HG02588 (cell line): ENCODE measurements at regions not wholly inside any gene's neighbourhood (a gene's known extent, or its start where the extent isn't known, plus 50 kb on each side); places are given as distances from the start of the nearest gene placed in this dataset.

Experiments used
- ATAC-seq: cut with Tn5 transposase; IDR thresholded peaks from one replicate; pipeline ENCODE4 v1.9.1; 2021; ENCODE audit warnings: mild to moderate bottlenecking, moderate library complexity; ENCODE audit not compliant: unreplicated experiment

DNA sequence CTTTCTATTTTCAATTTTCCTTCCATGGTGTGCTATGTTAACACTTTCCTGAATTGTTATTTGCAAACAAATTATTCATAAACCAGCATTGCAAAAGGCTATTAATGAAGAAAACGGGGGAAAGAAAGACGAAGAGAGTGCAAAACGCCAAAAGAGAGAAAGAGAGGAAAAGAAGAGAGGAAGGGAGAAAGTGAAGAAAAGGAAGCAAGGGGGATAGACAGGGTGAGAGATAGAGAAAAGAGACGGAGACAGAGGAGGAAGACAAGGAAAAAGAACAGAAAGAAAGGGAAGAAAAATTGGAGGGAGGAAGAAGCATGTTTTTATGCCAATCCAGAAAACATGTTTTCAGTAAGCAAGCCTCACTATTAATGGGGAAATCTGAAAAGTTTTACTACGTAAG lies 310.6 kb downstream of the TFEC start:
- no peak for ATAC-seq

DNA sequence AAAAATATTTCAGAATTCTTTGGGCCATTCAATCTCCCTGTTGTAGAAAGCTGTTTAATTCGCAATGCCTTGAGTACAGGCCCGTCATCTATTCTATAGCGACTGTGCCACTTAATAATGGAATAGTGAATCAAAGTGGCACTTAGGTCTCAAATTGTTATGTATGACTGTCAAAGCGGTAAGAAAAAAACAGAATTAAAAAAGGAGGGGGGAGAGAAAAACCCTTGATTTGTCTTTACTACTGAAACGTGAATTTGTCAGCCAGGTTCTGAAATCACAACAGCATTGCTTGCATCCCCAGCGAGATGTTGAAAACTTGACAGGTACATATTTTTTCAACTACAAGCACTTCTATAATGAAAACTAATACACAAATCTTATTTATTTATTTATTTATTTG lies 320.9 kb downstream of the TFEC start:
- ATAC-seq, result no peak

- ATAC-seq, result no peak
Observed at GRCh38 chr7:115708013-115708341, 322.6 kb downstream of the TFEC start.

- ATAC-seq, result no peak
Observed at GRCh38 chr7:115707258-115708012, 323.1 kb downstream of the TFEC start.

- no peak for ATAC-seq
Observed at GRCh38 chr7:115704884-115705283, 325.7 kb downstream of the TFEC start.

GRCh38 chr7:115701141-115701540 lies 329.4 kb downstream of the TFEC start:
- ATAC-seq, result no peak

DNA sequence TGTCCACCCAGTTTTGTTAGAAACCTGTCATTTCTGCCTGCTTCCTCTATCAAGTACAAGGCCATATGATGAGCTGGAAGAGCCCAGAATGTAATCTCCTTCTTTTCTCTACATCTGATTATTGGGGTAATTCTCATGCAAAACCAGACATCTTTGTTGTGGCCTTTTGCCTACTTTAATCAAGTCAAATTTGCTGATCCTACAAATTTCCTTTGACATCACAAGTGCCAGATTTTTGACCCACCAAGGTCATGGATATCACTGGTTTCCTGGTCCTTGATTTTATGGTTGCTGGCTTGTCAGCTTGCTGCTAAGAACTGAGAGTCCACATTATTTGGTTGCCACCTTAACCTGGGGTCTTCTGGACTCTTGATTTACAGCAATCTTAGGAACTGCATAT lies 336.1 kb downstream of the TFEC start:
- ATAC-seq, result no peak

GRCh38 chr7:115693779-115694178 lies 336.8 kb downstream of the TFEC start:
- ATAC-seq, result no peak

DNA sequence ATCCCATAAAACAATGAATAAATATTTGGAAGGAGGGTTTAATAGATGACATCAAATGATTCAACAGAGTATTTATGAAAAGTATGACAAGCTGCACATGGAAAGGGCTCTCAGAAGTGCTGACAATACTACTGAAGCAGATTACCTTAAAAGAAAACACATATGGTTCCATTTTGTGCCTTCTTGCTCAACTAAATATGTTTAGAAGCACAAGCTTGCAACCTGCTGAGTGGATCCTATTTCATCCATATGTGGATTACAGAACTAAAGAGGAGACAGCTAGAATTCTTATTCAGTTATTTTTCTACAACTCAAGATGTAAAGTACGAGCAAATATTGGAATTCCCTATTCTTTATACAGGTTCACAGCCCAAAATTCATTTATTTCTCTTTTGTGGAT lies 340.6 kb downstream of the TFEC start:
- no peak for ATAC-seq

- no peak for ATAC-seq
Observed at GRCh38 chr7:115683093-115683492, 347.5 kb downstream of the TFEC start.

DNA sequence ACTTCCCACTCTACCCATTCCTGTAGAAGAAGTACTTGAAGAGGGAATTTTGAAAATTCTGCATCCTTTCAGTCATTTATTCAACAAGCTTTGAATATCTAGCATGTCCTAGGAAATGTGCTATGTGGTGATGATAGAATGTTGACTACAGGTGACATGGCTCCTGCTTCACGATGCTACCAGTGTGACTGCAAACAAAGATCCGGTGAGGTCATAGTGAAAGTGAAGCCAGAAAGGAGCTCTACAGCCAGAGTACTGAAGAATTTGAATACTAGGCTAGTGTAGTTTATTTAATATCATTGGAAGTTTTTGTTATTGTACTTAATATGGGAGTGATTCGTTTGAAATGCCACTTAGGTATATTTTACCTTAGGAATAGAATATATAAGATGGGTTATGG lies 348.1 kb downstream of the TFEC start:
- ATAC-seq, result no peak

DNA sequence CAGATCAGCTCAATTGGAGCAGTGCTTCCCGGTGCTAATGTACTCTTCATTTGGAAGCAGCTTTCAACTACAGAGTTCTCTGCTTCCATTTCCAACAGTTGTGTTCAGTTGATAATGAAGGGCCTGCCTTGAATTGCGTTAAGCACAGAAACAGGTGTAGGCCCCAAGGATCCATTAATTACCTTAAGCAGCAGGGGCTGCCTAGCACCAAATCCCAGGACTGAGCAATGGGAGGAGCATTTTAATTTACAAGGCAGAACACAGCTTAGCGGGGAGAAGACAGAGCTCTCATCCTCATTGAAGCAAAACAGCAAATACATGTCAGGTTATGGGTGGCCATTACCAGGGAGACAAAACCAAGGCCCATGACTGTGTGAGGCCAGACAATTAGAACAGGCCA lies 349.6 kb downstream of the TFEC start:
- no peak for ATAC-seq

- no peak for ATAC-seq
Observed at GRCh38 chr7:115679976-115680375, 350.6 kb downstream of the TFEC start.

DNA sequence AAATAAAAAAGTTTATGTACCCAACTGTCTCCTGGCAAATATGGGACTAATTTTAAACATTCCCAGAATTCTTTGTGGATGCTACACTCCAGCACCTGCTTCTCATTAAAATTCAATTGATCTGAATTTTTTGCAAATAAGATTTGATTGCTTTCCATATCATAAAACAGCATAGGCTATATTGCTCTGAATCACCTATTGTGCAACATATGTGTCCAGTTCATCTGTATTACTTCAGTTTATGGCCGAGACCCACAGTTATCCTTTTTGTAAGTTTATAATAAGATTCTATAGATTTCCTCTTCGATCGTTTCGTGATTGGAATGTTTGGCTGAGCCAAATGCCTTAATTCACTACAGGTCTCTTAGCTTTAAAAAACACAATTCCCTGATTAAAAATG lies 351.1 kb downstream of the TFEC start:
- no peak for ATAC-seq

DNA sequence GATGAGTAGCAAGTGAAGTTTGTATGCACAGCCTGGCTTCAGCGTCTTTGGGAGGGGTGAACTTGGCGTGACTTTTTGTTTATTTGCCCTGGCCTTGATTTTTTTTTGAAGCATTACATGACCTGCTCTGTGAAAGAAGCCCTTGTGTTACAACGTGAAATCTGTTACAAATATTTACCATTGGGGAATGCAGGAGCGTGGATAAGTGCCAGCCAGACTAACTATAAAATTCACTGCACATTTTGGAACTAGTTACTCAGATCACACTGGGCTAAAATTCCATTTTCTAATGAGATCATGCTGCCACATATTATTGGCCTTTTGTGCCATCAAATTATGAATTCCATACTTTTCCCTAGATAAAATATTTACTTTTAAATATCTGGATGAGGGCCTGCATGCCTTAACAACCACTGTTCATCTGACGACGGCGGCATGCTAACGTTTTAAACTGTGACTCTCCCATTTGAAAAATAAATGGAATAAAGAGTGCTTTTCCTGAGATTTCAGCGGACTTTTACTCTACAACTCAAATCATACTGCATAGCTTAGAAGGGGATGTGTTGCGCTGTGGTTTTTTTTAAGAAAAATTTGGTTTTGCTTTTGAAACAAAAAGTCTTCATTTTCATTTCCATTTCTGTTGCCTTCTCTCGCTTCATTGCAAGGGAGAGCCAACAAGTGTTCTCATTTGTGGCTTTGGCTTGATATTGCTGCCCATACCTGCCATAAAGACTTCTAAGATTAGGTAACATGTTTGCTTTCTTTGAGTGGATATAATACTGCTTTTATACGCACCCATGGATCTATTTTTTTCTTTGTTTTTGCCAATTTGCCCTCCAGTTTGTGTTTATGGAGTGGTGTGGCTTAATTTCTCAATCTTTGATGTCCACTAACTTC lies 352.2 kb downstream of the TFEC start:
- ATAC-seq, result no peak

DNA sequence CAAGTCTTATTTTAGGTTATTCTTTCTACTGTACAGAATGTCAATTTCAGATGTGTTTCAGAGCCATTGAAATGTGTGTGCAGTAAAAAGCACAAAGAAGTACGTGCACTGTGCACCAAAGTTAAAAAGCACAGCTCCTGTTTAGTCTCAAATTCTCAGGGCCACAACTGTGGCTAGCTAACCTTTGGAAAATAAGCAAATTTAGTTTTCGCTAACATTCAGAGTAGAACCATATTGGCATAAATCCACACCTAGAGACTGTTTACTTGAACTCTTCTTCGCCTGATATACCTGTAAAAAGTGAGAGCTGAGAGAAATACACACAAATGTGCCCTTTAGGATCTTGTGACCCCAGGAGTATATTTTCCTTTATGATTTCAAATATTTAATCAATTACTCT lies 353.9 kb downstream of the TFEC start:
- no peak for ATAC-seq

DNA sequence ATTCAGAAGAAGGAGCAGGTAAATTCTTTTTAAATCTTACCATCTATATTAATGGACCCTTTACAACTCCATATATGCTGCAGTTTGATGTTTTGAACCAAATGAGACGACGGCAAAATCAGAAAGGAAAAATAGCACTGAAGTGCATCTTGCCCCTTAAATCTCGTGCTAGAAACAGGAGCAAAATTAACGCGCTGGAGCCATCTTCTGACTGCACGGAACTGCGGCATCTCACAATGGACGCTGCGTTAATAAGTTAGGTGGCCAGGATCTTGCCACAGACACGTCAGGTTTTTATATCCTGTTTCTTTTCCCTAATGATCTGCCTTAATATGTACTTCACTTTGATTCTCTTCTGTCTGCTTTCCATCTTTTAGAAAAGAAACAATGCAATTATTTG lies 354.5 kb downstream of the TFEC start:
- ATAC-seq, result no peak

DNA sequence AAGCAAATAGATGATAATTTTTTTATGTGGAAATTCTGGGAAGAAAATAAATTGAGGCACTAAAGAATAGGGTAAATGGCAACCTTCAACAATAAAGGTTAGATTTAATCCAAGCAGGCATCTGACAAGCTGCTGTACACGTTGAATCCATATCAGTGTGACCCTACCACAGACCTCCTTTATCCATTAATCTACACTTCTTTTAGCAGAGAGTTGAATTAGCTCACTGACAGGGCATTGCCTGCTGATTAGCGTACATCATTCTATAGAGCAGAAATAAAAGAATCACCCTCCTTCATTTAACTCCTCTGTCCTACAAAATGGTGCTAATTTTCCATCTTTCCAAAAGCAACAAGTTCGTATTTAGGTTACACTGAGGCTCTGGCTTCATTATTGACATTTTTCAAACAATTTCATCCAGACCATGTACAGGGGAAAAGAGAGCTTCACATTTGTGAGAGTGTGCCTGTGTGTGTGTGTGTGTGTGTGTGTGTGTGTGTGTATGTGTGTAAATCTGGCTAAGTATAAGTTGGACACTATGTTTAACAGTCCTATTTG lies 356.0 kb downstream of the TFEC start:
- no peak for ATAC-seq

- no peak for ATAC-seq
Observed at GRCh38 chr7:115672024-115672423, 358.5 kb downstream of the TFEC start.

DNA sequence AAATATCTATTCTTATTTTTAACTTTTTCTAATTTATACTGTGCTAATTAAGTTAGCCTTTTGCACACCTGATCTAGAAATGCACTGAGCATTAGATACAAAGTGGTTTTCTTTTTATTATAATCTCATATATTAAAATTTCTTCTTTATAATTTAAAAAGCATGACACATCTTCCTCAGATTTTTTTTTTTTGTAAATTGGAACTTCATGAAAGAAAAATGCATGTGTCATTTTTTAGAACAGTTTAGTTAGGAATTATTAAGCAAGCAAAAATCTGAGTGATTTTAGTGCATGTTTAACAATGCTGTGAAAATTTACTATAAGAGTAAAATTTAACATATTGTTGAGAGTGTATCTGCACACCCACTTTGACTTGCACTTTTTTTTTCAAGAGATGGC lies 367.9 kb downstream of the TFEC start:
- no peak for ATAC-seq

- ATAC-seq, result no peak
Observed at GRCh38 chr7:115662120-115662519, 368.4 kb downstream of the TFEC start.

- ATAC-seq, result no peak
Observed at GRCh38 chr7:115658223-115658622, 372.3 kb downstream of the TFEC start.
